ENCODE measurements at regions not wholly inside any gene's neighbourhood (a gene's known extent, or its start where the extent isn't known, plus 50 kb on each side); places are given as distances from the start of the nearest gene placed in this dataset.
"Not testable (repeated sequence)": the region's sequence is repeated elsewhere in the genome, so short reads cannot be mapped to it uniquely, and the experiment has no call there.

DNA sequence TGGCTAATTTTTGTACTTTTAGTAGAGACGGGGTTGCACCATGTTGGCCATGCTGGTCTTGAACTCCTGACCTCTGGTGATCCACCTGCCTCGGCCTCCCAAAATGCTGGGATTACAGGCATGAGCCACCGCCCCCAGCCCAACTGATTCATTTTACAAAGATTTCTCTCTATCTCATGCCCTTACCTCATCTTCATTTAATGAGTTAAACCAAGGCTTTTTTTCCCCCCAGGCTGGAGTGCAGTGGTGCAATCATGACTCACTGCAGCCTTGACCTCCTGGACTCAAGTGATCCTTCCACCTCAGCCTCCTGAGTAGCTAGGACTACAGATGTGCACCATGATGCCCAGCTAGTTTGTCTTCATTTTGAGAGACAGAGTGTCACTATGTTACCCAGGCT lies 123.0 kb downstream of the GATA3 start:
- TF ChIP-seq POLR2A, EP300 (IDR thresholded peaks at IDR 0.05): not testable (repeated sequence)
- TF ChIP-seq, protein P1, sequence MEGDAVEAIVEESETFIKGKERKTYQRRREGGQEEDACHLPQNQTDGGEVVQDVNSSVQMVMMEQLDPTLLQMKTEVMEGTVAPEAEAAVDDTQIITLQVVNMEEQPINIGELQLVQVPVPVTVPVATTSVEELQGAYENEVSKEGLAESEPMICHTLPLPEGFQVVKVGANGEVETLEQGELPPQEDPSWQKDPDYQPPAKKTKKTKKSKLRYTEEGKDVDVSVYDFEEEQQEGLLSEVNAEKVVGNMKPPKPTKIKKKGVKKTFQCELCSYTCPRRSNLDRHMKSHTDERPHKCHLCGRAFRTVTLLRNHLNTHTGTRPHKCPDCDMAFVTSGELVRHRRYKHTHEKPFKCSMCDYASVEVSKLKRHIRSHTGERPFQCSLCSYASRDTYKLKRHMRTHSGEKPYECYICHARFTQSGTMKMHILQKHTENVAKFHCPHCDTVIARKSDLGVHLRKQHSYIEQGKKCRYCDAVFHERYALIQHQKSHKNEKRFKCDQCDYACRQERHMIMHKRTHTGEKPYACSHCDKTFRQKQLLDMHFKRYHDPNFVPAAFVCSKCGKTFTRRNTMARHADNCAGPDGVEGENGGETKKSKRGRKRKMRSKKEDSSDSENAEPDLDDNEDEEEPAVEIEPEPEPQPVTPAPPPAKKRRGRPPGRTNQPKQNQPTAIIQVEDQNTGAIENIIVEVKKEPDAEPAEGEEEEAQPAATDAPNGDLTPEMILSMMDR (IDR thresholded peaks at IDR 0.05), result not testable (repeated sequence)
